HK-2 (cell line): ENCODE measurements at regions not wholly inside any gene's neighbourhood (a gene's known extent, or its start where the extent isn't known, plus 50 kb on each side); places are given as distances from the start of the nearest gene placed in this dataset.
"Not testable (repeated sequence)": the region's sequence is repeated elsewhere in the genome, so short reads cannot be mapped to it uniquely, and the experiment has no call there.

Experiments used
- DNase-seq: peaks from one replicate; pipeline ENCODE4 v3.0.0-alpha.2; 2018; ENCODE audit not compliant: unreplicated experiment

DNA sequence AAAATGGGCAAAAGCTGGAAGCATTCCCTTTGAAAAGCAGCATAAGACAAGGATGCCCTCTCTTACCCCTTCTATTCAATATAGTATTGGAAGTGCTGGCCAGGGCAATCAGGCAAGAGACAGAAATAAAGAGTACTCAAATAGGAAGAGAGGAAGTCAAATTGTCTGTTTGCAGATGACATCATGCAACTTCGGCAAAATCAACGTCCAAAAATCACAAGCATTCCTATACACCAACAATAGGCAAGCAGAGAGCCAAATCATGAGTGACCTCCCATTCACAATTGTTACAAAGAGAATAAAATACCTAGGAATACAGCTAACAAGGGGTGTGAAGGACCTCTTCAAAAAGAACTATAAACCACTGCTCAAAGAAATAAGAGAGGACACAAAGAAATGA is 192.0 kb upstream of the FBN2 start:
- DNase-seq: not testable (repeated sequence)

DNA sequence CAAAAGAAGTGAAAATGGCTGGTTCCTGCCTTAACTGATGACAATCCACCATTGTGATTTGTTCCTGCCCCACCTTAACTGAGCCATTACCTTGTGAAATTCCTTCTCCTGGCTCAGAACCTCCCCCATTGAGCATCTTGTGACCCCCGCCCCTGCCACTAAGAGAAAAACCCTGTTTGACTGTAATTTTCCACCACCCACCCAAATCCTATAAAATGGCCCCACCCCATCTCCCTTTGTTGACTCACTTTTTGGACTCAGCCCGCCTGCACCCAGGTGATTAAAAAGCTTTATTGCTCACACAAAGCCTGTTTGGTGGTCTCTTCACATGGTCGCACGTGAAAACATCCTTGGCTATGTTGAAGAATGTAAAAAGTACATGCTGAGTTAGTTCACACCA is 197.6 kb upstream of the FBN2 start:
- not testable (repeated sequence) for DNase-seq

DNA sequence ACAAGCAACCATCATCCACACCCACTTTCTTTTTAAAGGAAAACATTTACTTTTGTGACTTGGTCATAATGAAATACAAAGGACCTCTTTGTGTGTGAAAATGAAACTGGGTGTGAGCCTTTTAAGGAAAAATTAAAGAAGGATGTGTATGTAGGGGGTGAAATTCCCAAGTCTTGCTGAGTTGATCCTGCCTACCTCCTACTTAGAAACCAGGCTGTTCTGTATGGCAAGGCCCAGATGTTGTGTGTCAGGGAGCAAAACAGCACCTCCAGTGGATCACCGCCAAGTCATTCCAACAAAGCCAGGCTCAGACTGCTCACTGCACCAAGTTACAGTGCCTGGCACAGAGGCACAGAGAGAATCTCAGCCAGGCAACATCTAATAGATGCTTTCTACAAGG is 198.5 kb upstream of the FBN2 start:
- no peak for DNase-seq

DNA sequence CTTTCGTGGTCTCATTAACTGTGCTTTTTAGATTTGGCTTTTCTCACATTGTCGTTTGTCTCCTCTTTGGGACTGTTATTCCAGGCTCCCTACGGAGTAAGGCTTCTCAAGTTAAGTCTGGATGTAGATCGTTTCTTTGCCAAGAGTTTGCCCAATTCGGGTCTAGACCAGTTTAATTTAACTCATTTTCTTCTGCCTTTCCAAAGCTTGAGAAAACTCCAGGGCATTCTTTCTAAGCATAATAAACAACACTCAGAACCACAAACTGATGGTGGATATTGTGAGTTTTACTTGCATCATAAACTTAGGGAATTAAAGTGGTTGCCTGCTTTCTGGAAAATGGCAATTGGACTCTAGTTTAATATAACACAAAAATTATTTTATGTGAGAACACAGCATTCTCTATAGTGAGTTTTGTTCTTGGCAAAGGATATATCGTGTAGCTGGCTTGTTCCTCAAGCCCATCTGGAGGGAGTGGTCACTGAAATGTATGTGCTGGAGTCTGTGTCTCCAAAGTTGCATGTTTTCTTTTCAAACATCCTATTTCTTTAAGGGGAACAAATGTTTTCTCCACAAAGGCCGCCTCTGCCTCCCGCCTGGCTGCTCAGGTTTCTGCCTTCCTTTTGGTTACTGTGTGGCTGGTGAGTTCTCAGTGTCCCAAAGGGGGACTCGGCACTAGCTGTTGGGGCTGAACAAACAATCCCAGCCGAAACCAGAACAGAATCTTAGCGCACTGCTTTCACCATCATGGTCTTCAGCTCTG is 211.3 kb upstream of the FBN2 start:
- DNase-seq: no peak

DNA sequence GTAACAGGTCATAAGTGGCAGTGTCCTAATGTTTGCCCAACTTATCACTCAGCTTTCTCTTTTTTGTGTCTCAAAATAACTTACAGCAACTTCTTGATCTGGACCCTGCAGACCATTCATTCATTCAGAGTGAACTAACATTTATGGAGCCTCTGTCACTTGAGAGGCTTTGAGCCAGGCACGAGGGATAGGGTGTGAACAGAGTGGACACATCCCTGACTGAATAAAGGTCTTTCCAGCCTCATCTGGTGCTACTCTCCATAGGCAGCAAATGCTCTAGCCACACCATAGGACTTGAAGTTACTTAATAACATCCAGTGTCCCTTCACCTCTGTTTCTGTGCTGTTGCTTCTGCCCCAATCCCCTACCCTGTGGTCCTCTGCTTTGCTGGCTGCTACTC is 212.1 kb upstream of the FBN2 start:
- no peak for DNase-seq

DNA sequence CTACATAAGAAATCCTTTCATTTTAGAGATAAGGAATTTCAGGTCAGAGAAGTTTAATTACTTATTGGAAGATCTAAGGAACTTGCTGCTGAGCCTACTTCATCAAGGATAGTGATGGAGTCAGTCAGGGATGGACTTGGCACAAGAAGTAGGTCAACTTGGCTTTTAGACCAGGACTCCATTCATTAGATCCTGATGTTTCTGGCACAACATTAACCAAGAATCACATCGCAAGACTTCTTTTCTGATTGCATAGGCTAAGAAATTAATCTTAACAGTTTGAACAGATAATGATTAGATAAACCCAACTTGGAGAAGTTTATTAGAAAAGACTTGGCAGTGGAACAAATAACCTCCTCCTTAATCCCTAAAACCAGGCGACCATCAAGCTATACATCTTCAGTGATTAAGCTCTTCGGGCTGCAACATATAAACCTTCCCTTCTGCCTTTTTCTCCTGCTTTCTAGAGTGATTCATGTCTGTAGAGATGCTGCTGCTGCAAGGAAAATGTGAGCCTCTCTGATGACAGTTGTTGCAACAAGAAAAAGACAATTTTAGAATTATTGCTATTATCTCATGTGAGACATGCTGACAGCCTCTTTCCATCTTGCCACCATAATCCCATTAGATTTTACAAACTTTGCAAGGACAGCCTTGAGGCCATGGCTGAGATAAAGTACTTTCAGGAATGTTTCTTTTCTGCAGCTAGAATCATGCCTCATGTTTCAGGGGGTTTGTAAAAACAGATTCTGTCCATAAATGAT is 207.9 kb upstream of the SLC27A6 start:
- DNase-seq: no peak

DNA sequence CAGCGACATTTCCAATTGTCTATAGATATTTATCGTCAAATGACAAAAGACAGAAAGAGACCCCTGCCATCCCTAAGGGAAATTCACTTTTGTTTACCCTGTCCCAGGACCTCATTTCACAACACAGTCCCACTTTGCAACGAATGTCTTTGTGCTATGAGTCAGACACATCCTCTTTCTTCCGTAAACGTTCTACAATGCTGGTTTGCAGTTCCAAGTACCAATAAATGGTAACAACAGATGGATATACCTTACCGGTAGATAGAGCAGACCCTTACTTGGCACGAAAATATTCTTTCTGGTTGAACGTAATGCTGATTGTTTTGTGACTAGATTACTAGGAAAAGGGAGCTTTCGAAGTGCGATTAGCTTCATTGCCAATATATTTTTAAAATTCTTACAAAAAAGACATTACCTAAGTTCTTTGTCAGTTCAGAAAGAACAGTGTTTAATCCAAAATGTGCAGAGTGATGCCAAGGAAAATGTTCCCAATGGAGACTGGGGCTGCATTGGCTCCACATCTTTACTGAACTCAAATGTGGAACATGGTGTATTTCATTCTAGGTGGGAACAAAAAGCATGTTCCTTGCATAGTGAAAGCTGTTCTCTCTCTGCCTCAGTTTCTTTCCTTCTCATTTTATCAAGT is 202.5 kb upstream of the SLC27A6 start:
- no peak for DNase-seq

DNA sequence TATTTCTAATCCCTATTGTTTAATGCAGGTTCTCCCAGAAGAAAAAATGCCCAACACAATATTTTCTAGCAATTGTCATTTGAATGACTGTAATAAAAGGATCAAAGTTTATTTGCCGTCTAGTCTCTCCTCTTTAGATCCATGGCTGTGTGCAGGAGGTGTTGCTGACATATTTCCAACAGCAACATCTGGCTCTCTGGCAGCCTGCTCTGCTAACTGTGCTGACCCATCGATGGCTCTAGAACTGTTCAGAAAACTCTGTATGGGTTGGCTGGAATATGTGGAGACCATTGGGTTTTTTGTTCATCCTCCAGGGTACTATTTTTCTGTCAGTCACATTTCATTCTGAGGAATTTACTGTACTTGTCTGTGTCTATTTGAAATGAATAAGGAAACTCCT is 202.0 kb upstream of the SLC27A6 start:
- DNase-seq: no peak

DNA sequence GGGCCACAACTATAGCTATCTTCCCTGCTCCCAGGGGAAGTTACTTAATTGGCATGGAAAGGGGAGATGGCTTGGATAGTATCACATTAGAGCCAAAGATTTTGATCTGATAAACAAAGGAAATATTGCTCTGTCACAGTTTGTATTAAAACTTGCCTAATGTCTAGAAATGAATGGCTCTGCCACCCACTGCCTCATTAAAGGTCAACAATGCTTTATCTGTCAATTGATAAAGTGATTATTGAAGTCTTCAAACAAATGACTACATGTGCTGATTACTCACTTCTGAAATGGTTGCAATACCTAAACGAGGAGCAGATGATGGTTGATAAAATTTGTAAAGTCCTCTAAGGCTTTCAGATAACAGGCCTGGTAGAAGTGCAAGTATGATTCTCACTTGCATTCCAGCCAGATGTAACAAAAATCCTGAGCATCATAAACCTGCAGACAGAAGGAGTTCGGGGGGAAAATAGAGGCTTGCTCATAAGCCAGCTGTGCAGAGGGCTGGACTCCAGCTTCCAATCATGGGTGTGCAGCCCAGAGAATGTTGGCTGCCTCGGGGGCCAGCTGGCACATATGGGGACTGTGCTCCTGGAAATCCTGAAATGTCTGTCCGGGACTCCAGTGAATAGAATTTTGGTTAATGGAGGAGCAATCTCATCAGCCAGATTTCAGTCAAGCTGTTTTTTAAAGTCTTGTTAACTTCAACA is 200.5 kb upstream of the SLC27A6 start:
- DNase-seq: no peak

DNA sequence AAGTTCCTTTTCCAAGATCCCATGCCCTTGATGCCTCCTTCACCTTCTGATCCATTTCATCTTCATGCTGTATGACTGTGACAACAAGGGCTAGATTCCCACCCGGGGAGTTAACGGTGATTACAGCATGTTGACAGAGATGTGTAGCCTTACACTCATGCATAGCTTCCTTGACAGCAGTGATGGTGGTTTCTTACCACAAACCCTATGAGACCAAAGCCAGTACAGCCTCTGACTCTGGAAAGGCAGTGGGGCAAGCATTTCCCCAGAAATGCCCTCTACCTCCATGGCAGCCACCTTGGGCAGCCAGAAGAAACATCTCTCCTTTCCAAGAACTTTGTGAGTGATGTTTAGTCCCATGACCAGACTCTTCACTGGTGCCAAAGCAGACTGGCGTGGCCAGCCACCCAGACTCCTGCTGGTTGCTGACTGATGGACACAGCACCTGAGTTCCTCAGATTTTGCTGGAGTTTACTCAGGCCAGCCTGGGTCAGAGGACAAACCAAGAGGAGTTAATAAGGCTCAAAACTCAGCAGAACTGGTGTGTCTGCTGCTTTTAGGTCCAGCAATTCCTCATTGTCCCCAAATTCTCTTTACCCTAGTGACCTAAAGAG is 199.7 kb upstream of the SLC27A6 start:
- DNase-seq: no peak

DNA sequence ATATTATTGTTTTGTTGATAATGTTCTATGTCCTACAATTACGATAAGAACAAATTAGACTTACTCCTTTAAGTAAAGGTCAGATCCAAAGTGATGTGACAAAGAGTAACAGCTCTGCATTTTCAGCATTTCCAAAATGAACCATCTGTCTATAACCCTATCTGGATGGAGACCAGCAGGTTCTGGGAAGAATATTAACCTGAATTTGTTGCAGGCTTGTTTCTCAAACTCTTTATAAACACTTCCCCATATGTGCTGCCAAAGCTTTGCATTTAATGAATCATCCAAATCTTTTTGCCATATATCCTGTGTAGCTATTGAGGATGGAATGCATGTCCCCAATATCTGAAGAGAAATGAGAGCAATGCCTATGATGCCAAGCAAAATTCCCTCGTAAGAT is 198.9 kb upstream of the SLC27A6 start:
- no peak for DNase-seq

DNA sequence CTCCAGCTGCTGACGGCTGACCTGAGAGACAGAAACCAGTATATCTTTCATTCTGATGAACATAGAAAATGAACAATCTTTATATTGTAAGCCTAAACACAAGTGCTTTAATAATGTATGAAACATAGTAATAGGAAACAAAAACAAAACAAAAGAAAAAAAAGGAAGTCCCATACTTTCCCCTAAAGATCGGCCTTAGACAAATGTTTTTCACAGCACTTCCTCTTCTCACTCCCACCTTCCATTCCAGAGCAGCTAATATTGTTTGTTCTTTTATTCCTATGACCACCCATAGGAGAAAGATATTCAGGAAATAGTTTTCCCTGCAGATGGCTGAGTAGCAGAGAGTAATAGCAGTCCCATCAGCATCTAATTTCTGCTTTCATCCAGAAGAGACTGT is 194.4 kb upstream of the SLC27A6 start:
- DNase-seq: no peak

DNA sequence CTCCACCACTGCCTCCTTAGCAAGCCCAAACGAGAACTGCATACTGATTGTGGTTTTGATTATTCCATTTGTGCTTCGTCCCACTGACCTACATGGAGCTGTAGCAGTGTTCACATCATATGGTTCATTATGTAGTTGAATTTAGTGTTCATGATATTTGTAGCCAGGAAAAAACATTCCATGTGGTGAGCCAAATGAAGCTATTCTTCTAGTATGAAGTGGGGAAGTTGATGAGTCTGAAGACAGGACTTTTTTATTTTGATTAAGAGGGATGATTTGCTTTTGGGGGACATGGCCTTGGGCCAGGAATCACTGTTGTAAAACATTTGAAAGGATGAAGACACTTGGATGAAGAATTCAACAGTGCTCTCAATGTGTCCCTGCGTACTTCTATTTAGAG is 192.9 kb upstream of the SLC27A6 start:
- no peak for DNase-seq

DNA sequence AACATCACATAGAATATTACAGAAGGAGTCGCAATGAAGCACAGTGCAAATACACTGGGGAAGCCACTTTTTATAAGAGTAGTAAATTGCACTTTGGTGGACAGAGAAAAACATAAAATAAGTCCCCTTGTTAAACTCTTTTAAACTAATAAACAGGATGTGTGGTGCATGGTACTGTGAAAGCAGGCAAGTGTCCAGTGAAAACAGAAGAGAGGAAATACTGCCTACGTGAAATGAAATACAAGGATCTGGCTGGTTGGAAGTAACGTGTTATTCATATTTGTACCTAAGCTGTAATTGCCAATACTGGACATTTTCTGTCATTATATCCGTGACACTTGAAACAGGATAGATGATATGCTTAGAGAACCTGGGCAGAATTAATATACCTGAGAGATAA is 191.9 kb upstream of the SLC27A6 start:
- no peak for DNase-seq

DNA sequence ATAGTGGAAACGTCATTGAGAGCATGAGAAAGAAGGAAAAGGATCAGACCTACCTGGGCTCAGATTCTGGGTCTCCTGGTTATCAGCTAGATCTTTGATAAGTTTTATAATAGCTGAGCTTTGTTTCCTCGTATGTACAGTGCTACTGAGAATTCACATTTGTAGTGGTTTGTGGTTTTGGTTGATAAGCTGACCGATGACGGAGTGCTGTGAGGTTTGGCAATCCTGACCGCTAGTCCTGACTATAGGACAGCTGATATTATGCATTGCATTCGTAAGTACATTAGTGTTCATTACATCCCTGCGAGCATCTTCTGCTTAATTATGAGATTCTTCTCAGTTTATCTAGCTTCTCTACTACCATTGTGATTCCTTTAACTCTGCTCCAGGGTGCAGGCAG is 190.7 kb upstream of the SLC27A6 start:
- no peak for DNase-seq

DNA sequence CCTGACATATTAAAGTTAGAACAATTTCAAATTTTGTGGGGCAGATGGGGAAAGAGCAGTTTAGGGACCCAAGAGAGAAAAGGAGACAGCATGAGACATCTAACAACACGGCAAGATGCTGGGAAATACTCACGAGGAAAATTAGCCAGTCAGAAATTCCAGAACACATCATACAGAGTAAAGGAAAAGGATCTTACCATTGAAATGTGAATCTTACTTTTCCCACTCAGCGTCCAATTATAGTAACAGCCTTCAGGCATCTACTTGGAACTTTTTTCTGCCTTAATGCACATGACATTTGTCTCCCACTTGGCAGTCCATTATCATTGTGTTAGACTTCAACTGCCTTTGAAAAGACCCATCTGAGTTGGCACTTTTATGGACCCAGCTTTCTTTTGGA is 189.7 kb upstream of the SLC27A6 start:
- DNase-seq: no peak

DNA sequence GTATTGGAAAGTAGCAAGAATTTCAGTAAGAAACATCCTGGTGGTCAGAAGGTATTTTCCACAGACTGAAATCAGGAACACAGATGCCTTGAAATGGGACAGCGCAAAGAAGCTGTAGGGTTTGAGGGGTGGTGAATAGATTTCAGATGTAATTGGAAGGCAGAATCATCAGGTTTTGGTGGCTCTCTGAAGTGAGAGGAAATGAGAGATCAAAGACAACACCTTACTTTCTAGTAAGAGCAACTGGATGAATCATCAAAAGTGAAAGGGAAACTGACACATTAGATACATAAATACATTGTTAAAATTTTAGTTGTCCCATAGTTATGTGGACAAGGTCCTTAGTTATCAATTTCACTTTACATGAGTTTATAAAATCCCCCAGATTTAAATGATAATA is 188.2 kb upstream of the SLC27A6 start:
- DNase-seq: no peak

DNA sequence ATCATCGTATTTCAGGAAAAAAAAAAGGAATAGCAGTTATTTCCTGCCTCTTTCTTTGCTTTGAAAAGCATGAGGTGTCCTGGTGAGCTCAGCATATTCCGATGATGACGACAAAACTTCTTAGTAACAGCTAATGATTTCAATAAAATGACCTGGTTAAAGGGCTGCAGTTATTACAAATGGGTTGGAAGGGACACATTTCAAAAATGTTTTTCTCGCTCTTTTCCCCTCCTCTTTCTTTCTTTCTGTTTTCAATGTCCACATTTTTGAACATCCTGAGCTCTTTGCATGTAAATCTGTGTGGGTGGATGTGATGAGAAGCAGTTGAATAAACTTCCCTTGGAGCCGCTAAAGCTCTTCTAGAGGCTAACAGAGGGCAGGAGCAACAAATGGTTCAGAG is 186.8 kb upstream of the SLC27A6 start:
- DNase-seq: no peak

DNA sequence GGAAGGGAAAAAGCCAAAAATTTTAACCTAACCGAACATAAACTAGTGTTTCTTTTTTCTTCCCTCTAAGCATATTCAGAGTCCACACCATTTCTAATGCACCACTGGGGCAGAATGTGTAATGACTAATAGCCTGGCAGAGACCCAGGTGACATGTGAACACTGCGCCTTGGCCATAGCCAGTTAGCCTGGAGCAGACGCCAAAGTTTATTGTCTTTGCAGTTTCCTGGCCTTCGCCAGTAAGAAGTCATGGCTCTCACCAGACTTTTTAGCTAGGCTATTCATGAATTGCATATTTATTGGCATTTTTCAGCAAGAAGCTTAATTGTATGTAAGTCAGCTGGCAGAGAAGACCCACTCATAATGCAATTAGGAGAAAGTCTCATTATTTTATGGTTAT is 182.8 kb upstream of the SLC27A6 start:
- peak; percentile 1 for DNase-seq

DNA sequence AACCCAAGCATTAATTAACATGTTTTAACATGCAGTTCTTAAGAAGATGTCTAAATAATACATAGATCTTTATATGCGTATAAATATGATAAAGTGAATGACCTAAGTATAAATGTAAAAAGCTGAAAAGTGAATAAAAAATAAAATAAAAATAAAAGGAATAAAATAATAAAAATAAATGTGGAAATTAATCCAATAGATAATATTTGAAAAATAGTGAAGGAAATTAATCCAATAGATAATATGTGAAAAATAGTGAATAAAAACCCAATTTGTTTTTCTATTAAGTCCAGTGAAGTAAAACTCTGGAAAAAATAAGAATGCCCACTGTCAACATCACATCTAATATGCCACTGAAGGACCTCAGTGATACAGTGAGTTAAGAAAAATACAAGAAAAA is 180.6 kb upstream of the SLC27A6 start:
- DNase-seq: no peak

DNA sequence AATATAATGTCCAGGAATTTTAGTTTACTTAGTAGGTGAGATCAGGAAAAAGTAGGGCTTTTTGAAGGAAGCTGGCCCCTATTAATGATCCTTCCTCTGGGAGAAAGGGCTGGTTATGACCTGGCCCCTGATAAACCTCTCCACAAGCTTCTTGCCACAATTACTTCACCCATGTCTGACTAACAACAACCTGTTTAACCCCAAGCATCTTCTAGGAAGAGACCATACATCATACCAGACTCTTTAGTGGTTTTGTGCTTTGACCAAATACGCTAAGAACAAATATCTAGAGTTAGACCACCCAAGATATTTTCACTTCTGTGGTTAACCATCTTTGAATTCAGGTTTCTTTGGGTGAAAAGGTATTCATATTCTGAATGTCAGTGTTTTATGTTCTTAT is 174.0 kb upstream of the SLC27A6 start:
- no peak for DNase-seq

DNA sequence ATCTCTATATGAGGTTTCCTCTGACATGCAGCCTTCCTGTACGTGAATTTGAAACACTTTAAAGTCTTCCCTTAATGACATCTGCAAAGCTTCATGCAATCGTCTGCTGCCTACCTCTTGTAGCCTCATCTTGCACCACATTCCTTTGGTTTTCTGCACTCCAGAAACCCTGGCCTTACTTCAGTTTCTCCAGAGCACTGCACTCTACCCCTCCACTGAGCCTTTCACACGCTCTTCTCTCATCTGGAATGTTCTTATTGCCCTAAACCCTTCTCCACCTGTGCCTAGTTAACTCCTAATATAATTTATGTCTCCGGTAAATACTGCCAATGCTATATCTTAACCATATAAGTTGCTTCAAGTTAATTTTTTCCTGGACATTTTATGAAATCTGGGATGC is 168.8 kb upstream of the SLC27A6 start:
- DNase-seq: no peak
